NCI-H2107 treated with DMSO at 0.1 percent for 48 hours (cell line): ENCODE measurements at regions not wholly inside any gene's neighbourhood (a gene's known extent, or its start where the extent isn't known, plus 50 kb on each side); places are given as distances from the start of the nearest gene placed in this dataset.
"Not testable (repeated sequence)": the region's sequence is repeated elsewhere in the genome, so short reads cannot be mapped to it uniquely, and the experiment has no call there.

Source experiments
- DNase-seq: peaks from one replicate; lab custom pipeline; 2025; ENCODE audit not compliant: unreplicated experiment; lab: John Stamatoyannopoulos, UW

- DNase-seq: no peak
Measured at GRCh38 chr1:215399787-215400186, 167.3 kb upstream of the KCTD3 start.

- no peak for DNase-seq
Measured at GRCh38 chr1:215400741-215401140, 166.4 kb upstream of the KCTD3 start.

- no peak for DNase-seq
Measured at GRCh38 chr1:215402147-215402546, 165.0 kb upstream of the KCTD3 start.

DNA sequence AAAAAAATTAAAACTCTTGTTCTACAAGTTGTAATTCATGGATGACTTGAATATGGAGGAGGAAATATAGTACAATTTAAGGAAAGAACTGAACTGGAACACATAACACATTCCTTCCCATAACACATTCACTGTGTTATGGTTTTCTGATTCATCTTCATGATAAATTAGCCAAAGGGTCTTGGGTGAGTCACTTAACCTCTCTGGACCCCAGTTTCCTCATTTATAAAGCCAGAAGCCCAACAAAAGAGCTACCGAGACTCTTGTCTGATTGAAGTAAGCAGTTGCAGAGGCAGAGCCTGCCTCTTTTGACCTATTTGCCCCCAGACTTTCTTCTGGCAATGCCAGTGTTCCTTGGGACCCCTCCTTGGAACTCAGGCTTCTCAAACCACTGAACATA lies 161.9 kb upstream of the KCTD3 start:
- DNase-seq: no peak

GRCh38 chr1:215406927-215407326 lies 160.2 kb upstream of the KCTD3 start:
- no peak for DNase-seq

DNA sequence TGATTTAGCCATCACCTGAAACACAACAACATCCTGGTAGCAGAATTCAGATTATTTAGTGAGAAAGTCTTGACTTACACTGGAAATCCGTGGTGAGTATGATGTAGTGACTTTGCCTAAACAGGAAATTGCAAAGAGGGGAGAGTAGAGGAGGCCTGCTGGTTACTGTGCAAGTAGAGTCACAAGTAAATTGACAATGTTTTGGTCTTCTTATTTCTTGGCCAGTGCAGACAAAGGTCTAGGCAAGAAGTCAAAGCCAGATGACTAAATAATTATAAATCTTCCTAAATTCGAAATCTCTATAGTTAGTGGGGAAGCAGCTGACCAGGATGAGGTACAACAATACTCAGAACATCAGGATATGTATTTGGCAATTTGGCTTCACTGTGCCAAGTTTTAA lies 159.5 kb upstream of the KCTD3 start:
- DNase-seq: no peak

DNA sequence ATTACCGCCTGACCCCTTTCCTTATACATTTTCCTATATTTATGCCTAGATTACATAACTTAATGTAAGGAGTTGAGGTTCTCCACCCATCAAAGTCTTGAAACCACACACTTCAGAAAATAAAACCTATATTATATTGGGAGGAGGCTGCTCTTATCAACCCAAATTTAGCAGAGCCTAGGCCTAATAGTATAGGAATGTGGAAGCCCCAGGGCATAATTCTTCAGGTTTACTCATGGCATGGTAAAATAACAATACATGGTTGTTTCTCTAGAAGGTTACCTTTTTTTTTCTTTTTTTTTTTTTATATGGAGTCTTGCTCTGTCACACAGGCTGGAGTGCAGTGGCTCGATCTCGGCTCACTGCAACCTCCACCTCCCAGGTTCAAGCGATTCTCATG lies 157.6 kb upstream of the KCTD3 start:
- DNase-seq: not testable (repeated sequence)

DNA sequence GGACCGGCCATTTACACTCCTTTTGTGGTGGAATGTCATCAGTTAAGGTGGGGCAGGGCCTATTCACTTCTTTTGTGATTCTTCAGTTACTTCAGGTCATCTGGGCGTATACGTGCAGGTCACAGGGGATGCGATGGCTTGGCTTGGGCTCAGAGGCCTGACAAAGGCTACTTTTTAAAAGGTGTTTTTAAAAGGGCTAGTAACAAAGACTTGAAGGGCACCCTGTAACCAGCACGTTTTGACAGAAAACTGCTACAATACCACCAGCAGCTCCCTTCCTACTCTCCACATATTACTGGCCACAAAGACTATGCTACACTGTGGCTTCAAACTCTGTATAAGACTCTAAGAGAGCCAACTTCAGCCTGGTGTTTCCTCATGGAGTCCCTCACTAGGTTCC lies 151.6 kb upstream of the KCTD3 start:
- not testable (repeated sequence) for DNase-seq

DNA sequence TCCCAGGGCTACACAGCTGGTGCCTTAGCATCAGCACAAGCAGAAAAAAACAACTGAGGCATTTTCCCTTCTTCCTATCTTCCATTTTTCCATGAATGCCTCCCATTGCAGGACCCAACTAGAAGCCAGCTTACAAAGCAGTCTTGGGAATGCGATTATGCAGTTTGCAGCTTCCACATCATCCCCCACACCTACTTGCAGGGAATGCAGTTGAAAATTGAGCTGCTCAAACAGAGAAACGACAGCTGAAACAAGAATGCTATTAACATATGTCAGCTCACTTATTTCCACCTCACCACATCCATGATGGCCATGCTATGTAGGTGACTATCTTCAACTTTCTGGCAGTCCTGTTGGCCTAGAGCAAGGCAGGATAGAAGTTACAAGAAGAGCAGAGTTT lies 150.6 kb upstream of the KCTD3 start:
- no peak for DNase-seq

DNA sequence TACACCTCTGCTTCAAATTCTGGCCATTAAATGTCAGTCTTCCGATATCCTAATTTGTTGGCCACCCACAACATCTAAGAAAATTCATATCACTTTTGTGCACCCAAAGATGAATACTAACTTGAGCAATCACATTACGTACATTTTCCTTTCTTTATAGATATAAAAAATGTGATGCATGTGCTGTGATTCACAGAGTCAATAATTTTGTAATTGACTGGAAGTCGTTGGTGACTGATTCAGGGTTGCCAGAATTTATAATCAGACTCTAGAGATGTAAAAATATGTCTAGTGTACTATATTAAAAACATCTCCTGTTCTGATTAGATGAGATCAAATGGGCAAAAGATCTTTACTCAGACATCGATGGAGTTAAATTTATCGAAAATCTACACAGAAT lies 150.0 kb upstream of the KCTD3 start:
- no peak for DNase-seq

GRCh38 chr1:215418876-215419447 lies 148.1 kb upstream of the KCTD3 start:
- DNase-seq: no peak

GRCh38 chr1:215421744-215422143 lies 145.4 kb upstream of the KCTD3 start:
- DNase-seq: no peak

- no peak for DNase-seq
Measured at GRCh38 chr1:215423288-215423687, 143.8 kb upstream of the KCTD3 start.

GRCh38 chr1:215425138-215425537 lies 142.0 kb upstream of the KCTD3 start:
- no peak for DNase-seq

DNA sequence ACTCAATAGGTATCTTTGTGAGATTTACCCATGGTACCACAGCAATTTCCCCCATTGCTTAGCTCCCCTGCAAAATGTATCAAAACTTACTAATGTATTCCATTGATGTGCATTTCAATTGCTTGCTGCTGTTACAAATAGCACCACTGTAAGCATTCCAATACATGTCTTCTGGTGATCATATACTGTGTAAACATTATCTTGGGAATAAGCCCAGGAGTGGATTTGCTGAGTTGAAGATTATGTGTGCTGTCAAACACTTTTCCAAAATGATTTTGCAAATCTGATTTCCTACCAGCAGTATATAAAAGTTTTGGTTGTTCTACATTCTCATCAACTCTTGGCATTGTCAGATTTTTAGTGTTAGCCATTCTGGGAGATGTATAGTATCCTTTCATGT lies 141.0 kb upstream of the KCTD3 start:
- DNase-seq: no peak

DNA sequence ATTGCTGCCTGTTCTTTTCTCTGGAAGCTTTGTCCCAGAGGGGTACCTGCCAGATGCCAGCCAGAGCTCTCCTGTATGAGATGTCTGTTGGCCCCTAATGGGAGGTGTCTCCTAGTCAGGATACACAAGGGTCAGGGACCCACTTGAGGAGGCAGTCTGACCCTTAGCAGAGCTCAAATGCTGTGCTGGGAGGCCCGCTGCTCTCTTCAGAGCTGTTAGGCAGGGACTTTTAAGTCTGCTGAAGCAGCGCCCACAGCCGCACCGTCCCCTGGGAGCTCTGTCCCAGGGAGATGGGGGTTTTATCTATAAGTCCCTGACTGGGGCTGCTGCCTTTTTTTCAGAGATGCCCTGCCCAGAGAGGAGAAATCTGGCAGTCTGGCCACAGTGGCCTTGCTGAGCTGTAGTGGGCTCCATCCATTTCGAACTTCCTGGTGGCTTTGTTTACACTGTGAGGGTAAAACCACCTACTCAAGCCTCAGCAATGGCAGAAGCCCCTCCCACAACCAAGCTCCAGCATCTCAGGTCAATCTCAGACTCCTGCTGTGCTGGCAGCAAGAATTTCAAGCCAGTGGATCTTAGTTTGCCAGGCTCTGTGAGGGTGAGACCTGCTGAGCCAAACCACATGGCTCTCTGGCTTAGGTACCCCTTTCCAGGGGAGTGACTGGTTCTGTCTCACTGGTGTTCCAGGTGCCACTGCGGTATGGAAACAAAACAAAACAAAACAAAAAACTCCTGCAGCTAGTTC lies 134.4 kb upstream of the KCTD3 start:
- DNase-seq: peak; percentile 19

DNA sequence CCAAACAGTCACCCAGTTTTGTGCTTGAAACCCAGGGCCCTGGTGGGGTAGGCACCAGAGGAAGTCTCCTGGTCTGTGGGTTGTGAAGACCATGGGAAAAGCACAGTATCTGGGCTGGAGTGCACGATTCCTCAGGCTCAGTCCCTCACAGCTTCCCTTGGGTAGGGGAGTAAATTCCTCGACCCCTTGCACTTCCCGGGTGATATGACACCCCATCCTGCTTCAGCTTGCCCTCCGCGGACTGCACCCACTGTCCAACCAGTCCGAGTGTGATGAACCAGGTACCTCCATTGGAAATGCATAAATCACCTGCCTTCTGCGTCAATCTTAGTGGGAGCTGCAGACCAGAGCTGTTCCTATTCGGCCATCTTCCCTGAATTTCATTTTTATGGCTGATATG lies 133.9 kb upstream of the KCTD3 start:
- no peak for DNase-seq

DNA sequence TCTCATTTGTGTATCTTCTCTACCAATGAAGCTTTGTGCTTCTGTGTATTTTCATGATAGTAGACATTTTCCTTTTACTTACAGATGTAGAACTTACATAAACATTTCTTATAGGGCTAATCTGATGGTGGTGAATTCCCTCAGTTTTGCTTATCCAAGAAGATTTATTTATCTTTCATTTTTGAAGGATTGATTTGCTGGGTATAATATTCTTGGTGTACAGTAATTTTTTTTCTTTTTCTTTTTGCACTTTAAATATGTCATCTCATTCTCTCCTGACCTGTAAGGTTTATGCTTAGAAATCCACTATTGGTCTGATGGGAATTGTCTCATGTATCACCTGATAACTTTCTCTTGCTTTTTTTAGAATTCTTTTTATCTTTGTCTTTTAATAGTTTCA lies 127.6 kb upstream of the KCTD3 start:
- DNase-seq: no peak

DNA sequence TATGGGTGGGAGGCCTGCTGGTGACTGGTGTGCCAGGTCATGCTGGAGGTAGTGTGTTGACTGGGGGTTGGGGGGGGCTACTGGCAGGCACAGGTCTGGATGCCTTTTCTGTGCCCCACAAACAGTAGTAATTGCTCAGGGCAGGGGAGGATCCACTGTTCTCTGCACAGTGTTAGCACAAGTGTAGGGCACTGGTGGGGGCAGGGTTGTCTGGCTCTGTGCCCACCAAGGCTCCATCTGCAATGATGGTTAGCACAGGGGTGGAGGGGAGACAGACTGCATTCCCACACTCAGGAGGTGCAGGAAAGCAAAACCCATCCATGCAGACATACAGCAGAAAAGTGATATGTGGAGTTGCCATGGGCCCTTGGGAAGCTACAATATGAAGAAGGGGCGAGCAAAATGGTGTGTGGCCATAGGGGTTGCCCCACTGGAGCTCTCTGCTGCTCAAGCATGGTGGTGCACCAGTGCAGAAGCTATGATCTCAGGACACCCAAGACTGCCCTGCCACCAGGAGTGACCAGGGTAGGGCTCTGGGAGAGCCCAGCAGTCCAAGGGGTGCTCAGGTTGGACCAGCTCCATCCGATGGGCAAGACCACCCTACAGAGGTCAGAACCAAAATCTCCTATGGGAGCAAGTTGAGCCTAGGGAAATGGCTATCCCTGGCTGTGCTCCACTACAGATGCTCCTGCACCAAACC lies 122.2 kb upstream of the KCTD3 start:
- no peak for DNase-seq

GRCh38 chr1:215448014-215448413 lies 119.1 kb upstream of the KCTD3 start:
- DNase-seq: not testable (repeated sequence)

DNA sequence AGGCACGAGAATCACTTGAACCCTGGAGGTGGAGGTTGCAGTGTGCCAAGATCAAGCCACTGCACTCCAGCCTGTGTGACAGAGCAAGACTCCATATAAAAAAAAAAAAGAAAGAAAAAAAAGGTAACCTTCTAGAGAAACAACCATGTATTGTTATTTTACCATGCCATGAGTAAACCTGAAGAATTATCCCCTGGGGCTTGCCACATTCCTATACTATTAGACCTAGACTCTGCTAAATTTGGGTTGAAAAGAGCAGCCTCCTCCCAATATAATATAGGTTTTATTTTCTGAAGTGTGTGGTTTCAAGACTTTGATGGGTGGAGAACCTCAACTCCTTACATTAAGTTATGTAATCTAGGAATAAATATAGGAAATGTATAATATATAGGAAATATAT lies 118.0 kb upstream of the KCTD3 start:
- not testable (repeated sequence) for DNase-seq

GRCh38 chr1:215453440-215453839 lies 113.7 kb upstream of the KCTD3 start:
- no peak for DNase-seq
